ENCODE measurements at regions not wholly inside any gene's neighbourhood (a gene's known extent, or its start where the extent isn't known, plus 50 kb on each side); places are given as distances from the start of the nearest gene placed in this dataset.

DNA sequence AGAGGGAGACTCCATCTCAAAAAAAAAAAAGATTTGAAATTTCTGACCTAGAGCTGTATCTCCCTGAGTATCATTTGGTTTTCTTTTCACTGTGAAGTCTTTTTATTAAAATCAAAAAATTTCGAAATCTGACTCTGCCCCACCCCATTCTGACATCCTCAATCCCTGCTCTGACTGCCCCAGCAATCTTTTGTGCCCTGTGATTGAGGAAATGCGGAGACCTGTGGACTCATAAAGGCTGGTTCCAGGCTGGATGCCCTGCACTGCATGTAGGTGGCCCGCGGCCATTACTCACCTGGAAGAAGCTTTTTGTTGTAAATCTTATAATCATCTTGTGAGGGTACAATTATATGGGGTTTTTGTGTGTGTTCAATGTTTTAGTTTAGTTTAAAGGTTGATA, 147.3 kb upstream of the SEMA6D start:
- TF ChIP-seq, protein P1, sequence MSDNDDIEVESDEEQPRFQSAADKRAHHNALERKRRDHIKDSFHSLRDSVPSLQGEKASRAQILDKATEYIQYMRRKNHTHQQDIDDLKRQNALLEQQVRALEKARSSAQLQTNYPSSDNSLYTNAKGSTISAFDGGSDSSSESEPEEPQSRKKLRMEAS (IDR thresholded peaks at IDR 0.05): no peak
- no peak for TF ChIP-seq EP300 (IDR thresholded peaks at IDR 0.05)
- TF ChIP-seq RFX5 (IDR thresholded peaks at IDR 0.05): no peak
- no peak for TF ChIP-seq POLR2A (IDR thresholded peaks at IDR 0.05; ENCODE audit: low read length)
- TF ChIP-seq, protein P2, sequence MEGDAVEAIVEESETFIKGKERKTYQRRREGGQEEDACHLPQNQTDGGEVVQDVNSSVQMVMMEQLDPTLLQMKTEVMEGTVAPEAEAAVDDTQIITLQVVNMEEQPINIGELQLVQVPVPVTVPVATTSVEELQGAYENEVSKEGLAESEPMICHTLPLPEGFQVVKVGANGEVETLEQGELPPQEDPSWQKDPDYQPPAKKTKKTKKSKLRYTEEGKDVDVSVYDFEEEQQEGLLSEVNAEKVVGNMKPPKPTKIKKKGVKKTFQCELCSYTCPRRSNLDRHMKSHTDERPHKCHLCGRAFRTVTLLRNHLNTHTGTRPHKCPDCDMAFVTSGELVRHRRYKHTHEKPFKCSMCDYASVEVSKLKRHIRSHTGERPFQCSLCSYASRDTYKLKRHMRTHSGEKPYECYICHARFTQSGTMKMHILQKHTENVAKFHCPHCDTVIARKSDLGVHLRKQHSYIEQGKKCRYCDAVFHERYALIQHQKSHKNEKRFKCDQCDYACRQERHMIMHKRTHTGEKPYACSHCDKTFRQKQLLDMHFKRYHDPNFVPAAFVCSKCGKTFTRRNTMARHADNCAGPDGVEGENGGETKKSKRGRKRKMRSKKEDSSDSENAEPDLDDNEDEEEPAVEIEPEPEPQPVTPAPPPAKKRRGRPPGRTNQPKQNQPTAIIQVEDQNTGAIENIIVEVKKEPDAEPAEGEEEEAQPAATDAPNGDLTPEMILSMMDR (IDR thresholded peaks at IDR 0.05): no peak
- no peak for TF ChIP-seq NFE2L2 (conservative IDR thresholded peaks at IDR 0.05; ENCODE audit: low read length)
- TF ChIP-seq, protein P3, sequence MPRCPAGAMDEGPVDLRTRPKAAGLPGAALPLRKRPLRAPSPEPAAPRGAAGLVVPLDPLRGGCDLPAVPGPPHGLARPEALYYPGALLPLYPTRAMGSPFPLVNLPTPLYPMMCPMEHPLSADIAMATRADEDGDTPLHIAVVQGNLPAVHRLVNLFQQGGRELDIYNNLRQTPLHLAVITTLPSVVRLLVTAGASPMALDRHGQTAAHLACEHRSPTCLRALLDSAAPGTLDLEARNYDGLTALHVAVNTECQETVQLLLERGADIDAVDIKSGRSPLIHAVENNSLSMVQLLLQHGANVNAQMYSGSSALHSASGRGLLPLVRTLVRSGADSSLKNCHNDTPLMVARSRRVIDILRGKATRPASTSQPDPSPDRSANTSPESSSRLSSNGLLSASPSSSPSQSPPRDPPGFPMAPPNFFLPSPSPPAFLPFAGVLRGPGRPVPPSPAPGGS (IDR thresholded peaks at IDR 0.05): no peak
- TF ChIP-seq, protein P4, sequence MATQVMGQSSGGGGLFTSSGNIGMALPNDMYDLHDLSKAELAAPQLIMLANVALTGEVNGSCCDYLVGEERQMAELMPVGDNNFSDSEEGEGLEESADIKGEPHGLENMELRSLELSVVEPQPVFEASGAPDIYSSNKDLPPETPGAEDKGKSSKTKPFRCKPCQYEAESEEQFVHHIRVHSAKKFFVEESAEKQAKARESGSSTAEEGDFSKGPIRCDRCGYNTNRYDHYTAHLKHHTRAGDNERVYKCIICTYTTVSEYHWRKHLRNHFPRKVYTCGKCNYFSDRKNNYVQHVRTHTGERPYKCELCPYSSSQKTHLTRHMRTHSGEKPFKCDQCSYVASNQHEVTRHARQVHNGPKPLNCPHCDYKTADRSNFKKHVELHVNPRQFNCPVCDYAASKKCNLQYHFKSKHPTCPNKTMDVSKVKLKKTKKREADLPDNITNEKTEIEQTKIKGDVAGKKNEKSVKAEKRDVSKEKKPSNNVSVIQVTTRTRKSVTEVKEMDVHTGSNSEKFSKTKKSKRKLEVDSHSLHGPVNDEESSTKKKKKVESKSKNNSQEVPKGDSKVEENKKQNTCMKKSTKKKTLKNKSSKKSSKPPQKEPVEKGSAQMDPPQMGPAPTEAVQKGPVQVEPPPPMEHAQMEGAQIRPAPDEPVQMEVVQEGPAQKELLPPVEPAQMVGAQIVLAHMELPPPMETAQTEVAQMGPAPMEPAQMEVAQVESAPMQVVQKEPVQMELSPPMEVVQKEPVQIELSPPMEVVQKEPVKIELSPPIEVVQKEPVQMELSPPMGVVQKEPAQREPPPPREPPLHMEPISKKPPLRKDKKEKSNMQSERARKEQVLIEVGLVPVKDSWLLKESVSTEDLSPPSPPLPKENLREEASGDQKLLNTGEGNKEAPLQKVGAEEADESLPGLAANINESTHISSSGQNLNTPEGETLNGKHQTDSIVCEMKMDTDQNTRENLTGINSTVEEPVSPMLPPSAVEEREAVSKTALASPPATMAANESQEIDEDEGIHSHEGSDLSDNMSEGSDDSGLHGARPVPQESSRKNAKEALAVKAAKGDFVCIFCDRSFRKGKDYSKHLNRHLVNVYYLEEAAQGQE (IDR thresholded peaks at IDR 0.05): no peak
- TF ChIP-seq JUN (IDR thresholded peaks at IDR 0.05): no peak
- TF ChIP-seq, protein P5, sequence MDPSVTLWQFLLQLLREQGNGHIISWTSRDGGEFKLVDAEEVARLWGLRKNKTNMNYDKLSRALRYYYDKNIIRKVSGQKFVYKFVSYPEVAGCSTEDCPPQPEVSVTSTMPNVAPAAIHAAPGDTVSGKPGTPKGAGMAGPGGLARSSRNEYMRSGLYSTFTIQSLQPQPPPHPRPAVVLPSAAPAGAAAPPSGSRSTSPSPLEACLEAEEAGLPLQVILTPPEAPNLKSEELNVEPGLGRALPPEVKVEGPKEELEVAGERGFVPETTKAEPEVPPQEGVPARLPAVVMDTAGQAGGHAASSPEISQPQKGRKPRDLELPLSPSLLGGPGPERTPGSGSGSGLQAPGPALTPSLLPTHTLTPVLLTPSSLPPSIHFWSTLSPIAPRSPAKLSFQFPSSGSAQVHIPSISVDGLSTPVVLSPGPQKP (IDR thresholded peaks at IDR 0.05; ENCODE audit: low read depth, low read length): no peak

Data from A549 (cell line).